HG02870 (cell line): ENCODE measurements at regions not wholly inside any gene's neighbourhood (a gene's known extent, or its start where the extent isn't known, plus 50 kb on each side); places are given as distances from the start of the nearest gene placed in this dataset.

Source experiments
- ATAC-seq: cut with Tn5 transposase; IDR thresholded peaks from one replicate; pipeline ENCODE4 v1.9.1; 2021; ENCODE audit warnings: mild to moderate bottlenecking, moderate library complexity; ENCODE audit not compliant: unreplicated experiment

DNA sequence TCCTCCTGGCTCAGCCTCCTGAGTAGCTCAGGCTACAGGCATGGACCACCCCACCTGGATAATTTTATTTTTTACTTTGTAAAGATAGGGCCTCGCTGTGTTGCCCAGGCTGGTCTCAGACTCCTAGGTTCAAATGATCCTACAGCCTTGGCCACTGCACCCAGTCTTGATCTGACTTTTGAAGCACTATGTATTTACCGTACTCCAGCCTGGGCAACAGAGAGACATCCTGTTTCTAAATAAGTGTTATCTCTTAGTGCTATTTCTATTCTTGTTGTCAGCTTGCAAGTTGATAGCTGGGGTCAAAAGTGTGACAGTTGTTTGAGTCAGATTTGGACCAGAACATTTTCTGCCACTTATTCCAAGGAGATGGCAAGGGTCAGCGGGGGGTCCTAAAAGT is 486.4 kb downstream of the NPIPA7 start:
- no peak for ATAC-seq

DNA sequence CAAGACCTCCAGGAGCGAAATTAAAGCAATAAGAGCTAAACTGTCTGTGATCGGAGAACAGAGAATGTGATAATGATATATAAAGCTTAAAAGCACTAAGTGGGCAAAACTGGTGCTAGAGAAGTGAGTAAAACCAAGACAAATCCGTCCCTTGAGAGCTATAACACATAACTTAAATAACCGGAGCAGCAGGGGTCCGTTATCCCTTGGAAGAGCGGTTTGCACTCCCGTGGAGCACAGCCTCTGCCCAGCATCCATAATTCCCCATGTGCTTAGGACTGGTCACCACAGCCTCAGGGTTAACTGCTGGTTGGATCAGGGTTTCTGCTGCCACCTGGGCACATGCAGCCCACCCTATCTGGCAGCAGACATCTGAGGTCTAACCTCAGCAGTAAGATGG is 489.0 kb downstream of the NPIPA7 start:
- ATAC-seq, result no peak

DNA sequence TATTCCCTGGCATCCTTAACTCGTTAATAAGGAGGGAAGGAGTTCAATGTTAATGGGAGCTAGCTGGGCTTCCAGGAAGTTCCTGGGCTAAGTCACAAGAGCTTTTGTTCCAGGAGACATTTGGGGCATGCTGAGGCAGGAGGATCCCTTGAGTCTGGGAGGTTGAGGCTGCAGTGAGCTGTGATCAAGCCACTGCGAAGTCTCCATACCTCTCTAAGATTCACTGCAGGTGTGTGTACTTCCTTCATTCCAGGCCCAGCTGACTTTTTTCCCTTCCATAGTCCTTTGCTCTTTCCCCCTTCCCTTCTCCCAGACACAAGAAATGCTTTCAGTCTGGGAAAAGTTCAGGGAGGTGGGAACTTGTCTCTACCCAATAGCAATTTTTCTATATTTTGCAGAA is 489.8 kb downstream of the NPIPA7 start:
- ATAC-seq, result no peak

DNA sequence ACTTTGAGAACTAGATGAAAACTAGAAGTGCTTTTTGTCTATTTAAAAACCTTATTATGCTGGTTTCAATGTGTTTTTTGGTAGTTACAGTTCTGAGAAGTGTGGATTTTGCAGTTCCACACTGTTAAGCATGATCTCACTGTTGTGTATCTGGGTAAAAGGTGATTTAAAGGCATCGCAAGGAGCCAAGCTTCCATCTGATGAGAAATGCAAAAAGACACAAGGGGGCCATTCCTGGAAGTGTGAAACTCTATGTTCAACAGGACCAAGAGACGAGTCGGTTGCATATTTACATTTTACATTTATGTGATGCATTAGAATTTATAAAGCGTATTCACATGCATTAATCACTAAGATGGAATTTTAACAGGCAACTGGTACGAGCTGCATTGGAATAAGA is 490.8 kb downstream of the NPIPA7 start:
- ATAC-seq, result no peak

DNA sequence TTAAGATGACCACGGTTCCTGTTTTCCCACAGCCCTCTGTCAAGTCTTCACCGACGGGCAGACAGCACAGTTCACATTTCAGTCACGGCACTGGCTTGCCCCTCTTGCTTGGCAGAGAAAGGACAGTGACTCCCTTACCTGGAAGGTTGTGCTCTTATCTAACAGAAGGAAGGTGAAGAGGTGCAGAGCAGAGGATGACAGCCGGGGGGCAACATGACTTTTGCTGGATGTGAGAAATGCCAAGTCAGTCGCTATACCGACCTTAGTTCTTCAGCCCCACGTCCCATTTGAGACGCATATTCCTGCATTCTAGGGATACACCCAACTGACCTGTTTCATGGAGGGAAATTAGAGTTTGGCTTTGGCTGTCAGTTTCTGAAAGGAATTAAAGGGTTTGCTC is 492.3 kb downstream of the NPIPA7 start:
- ATAC-seq, result no peak

DNA sequence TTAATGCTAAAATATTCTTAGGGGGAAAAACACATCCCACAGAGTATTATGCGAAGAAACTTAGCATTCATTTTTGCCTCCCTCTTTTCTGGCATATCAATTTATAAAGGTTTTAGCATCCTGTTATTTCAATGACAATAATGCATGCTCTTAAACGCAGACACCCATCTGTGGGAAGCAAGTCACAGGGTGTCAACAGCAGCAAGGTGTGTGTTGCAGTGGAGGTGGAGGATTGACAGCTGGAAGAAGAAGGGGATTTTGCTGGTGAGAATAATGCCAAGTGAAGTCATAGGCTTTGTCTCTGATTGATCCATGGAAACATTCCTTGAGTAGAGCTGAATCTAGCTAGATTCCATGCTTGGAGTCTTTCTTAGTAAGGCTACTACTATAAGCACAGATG is 498.1 kb downstream of the NPIPA7 start:
- no peak for ATAC-seq

DNA sequence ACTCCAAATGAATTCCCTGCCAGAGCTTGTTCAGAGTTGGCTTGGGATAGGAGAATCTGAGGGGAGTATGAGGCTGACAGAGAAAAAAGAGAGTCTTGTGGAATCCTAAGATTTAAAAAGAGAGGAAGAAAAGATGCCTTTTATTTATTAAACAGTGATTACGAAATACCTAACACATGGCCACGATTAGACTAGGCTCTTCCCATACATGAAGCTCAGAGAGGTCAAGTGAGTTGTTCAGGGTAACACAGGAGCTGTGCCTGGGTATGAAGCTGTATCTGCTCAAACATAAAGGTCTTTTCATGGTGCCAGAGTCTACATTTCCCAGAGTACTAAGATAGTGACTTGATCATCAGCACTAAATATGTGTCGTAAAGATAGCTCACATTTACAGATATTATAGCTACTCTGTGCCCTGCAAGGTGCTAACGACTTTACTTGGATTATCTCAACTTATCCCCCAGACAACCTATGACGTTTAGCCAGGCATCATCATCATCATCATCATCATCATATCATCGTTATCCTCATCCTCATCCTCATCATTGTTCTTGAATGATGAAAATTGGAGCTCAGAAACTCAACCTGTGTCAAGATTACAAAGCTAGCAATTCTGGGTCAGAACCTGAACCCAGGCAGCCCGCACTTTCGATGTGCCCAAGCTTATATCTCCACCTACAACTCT is 500.8 kb downstream of the NPIPA7 start:
- no peak for ATAC-seq

DNA sequence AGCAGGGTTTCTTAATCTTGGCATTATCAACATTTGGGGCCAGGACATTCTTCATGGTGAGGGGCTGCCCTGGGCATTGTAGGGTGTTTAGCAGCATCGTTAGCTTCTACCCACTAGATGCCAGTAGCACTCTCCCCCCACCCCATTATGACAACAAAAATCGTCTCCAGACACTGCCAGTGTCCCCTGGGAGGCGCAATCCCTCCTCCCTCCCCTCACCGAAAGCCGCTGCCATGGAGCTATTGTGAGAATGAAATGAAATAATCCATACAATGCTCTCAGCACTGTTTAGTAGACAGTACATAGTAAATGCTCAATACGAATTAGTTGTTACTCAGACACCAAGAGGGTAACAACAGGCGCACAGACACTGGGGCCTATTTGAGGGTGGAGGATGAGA is 502.9 kb downstream of the NPIPA7 start:
- ATAC-seq, result no peak

DNA sequence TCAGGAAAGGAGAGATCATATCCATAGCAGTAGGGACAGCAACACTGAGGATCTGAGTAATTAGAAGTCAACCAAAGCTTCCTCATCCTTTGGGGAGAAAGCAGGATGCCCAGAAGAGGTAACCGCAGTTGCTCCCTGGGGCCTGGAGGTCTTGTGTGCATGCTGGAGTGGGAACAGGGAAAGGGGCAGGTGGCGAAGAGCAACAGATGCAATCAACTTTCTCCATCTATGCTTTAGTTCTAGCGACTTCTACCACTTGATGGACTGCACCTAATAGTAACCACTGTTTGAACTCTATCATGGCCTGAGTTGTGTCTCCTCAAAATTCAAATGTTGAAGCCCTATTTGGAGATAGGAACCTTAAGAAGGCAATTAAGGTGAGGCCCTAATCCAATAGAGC is 503.8 kb downstream of the NPIPA7 start:
- no peak for ATAC-seq

DNA sequence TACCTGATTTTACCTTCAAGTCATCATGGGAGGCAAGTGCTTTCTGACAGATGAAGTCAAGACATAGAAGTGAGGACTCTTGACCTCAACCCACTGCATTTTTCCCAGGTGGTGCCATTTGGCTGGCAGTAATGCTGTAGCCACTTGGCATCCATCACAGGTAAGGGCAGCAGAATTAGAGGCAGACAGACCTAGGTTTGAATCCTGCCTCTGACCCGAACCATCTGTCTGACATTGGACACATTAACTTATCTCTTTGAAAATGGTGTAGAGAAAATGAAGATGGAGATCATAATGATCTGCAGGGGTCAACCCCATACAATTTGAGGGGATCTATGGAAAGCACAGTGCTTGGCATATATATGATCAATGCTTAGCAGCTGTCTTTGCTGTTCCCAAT is 505.5 kb downstream of the NPIPA7 start:
- no peak for ATAC-seq

DNA sequence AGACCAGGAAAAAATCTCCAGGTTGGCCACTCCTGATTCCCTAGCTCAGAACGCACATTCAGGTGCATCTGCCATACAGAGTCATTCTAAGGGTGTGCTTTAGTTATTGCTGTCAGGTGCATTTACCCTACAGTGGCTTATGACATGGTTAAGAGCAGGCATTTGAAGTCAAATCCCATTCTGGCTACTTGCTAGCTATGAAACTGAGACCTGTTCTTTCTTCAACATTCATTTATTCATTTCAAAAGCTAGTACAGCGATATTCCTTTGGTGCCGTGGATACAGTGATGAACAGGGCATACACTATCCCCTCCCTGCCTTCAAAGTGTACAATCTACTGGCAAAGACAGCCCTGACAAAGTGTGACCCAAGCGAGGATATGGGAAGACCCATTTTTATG is 508.3 kb downstream of the NPIPA7 start:
- ATAC-seq, result no peak

DNA sequence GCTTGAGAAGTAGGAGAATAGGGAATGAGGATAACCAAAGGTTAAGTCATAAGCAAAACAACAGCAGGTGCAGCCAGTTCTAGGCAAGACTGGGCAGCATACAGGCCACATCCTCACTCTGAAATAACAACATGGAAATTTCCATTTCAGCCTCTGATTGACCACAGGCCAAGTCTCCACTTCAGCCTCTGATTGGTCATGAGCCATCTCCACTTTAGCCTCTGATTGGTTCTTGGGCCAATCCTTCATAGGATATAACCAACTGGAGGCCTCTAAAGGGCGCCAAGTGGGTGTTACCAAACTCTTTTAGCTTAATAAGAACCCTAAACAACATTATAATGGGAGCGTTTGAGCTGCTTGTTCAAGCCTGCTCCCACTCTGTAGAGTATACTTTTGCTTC is 512.0 kb downstream of the NPIPA7 start:
- ATAC-seq, result no peak

DNA sequence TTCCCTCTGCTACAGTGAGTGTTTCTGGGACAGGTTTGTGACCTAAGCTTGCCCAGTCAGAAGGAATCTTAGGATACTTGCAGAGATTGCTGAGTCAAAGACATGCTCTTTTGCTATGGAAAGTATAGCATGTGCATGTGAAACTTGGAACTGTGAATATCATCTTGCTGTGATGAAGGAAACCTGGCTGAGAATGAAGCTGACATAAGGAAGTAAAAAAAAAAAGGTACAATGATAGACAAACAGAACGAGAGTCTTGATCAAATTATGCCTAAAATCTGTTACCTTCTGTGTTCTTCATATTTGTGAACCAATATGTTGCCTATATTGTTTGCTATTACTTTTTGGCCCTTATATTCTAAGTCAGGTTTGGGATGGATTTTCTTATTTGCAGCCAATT is 525.7 kb downstream of the NPIPA7 start:
- no peak for ATAC-seq

DNA sequence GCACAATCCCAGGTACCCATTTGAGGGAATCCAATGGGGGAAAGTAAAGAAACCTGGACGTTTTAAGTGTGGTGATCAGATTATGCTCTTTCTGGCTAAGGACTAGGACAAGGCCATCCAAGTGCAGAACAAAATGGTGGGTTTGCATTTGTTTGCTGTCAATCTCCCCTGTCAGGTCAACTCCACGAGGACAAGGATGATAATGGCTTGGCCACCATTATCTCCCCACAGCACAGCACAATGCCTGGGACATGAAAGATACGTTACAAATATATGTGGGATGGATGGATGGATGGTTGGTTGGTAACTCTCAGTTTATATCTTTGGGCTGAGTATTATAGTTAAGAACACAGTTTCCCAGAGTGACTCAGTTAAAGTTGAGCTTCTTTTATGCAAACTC is 526.9 kb downstream of the NPIPA7 start:
- no peak for ATAC-seq

DNA sequence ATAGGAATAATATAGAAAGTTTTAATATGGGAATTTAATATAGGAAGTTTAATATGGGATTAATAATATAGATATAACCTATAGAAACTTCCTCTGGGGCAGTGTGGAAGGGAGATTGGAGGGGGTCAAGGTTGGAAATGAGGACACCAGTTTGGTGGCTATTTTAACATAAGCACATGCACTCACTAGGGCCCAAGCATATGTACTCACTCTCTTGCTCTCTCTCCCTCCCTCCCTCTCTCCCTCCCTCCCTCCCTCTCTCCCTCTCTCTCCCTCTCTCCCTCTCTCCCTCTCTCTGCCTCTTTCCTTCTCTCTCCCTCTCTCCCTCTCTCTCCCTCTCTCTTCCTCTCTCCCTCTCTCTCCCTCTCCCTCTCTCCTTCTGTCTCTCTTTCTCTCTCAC is 528.1 kb downstream of the NPIPA7 start:
- no peak for ATAC-seq

DNA sequence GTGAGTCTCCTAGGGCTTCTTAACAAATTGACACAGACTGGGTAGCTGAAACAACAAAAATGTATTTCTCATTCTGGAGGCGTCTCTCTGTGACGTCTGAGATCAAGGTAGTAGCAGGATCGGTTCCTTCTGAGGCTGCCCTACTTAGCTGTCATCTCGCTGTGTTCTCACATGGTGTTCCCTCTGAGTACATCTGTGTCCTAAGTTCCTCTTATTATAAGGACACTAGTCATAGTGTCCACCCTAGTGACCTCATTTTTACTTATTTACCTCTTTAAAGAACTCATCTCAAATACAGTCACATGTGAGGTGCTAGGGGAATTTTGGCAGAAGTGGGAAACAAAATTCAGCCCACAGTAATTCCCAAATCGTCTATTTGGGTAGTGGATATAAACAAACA is 529.1 kb downstream of the NPIPA7 start:
- no peak for ATAC-seq

DNA sequence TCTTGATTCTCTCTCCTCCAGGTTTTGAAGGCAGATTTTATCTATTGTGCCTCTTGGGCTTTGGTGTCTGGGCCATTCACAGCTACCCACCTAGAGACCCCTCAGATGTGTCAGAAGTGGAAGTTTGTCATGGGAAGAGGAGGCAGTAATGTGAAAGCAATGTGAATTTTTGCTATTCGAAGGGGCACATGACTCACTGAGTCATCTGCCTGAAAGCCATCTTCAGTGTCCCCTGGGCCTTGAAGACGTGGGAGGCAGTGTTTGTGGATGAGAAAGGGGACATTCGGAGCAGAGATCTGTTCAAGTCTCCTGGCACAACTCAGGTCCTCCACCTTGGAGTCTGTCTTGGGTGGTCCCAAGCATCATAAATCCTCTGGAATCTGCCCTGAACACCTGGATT is 530.2 kb downstream of the NPIPA7 start:
- no peak for ATAC-seq

DNA sequence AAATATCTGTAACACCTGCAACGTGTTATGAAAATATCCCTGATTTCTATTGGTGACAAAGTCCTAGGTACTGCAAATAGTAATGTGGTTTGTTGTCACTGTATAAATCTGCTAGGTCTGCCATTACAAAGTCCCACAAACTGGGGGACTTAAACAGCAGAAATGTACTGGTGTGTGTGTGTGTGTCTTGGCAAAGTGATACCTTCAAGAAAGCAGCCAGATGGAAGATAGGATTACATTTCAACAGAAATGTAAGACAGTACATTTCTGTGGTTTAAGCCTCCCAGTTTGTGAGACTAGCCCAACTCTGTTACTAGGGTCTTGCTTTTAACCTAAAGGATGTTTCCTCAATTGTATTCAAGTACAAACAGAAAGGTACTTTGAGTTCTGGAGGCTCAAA is 531.7 kb downstream of the NPIPA7 start:
- no peak for ATAC-seq

DNA sequence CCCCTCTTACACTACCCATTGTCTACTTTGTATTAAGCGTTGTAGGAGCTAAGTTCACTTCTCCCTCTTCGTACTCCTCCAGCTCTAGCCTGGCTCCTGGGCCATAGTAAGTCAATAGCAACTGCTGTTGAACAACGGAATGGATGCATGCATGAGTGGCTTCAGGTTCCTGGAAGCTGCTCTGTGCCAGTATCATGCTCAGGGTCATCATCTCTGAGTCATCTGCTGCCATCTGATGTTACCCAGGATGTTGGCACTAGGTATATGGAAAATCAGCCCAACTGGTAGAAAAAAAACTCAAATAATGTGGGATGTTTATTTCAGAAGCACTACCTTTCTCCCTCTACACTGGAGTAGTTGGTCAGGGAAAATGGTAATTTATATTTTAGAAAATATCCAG is 536.8 kb downstream of the NPIPA7 start:
- ATAC-seq, result no peak

DNA sequence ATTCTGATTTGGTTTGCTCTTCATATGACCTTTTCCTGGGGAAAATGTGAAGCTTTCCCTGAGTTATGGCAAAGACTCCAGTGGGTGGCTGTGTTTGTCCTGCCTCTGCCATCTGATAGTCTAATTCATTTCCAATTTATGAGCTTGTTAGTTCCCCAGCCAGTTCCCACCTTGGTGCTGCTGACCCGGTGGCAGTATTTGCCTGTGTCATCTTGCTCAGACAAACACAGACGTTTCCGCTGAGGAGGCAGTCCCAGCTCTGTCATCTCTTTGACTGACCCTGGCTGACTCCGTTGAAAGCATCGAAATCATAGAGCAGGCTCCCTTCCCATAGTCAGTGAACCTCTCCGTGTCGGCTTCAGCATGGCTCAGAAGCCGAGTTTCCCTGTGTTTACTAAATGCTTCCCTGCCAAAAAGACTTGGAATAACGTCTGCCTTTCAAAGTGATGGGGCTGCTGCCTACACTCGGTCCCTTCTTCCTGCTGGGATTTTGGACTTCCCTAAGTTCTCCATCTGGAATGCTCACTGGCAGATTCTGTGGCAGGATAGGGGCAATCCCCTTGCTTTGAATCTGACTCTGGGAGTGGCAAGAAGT is 538.3 kb downstream of the NPIPA7 start:
- no peak for ATAC-seq

DNA sequence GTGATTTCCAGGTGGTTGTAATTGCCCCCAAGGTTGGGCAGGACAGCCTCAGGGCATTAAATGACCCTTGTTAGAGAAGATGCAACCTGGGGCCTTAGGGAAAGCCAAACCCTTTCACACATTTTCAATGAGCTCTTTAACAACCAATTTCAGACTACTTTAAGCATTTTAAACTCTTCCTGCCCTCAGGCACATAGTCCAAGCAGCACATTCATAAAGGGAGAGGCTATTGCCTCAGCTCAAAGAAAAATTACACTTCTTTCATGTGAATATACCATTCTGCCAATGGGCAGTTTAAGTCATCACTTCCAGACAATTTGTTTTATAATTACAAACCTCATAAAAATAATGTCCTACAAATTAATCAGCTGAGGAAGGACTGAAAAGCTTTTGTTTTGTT is 544.5 kb downstream of the NPIPA7 start:
- no peak for ATAC-seq

DNA sequence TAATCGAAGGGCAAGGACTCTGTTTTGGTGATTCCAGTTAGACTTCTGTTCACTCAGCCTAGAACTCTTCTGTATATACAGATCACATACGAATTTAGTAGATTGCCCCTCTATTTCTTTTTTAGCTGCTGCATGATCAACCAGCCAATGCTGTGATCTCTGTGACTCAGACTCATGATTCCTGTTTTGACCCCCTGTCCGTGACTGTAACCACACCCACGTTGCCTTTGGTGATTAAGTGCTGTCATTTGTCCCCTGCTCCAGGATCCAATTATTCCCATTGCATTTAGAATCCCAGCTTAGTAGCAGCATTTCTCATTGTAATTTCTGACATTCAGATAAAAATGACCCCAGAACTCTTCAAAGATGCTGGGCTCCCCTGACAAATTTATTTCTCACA is 545.7 kb downstream of the NPIPA7 start:
- no peak for ATAC-seq

DNA sequence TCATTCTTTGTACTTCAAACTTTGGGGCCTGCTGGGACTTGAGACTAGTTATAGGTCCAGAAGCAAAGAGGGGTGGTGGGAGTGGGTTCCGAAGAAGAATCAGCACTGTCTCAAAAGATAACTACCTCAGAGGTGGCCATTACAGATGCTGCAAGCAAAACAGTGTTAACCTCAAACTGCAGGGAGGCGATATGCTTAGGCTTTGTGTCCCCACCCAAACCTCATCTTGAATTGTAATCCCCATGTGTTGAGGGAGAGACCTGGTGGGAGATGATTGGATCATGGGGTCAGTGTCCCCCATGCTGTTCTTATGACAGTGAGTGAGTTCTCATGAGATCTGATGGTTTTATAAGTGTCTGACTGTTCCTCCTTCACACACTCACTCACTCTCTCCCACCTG is 545.3 kb downstream of the XYLT1 start:
- no peak for ATAC-seq
